ENCODE measurements at regions not wholly inside any gene's neighbourhood (a gene's known extent, or its start where the extent isn't known, plus 50 kb on each side); places are given as distances from the start of the nearest gene placed in this dataset.

GRCh38 chr5:2205185-2205585 lies 322.5 kb upstream of the IRX4 start:
- TF ChIP-seq, protein P1, sequence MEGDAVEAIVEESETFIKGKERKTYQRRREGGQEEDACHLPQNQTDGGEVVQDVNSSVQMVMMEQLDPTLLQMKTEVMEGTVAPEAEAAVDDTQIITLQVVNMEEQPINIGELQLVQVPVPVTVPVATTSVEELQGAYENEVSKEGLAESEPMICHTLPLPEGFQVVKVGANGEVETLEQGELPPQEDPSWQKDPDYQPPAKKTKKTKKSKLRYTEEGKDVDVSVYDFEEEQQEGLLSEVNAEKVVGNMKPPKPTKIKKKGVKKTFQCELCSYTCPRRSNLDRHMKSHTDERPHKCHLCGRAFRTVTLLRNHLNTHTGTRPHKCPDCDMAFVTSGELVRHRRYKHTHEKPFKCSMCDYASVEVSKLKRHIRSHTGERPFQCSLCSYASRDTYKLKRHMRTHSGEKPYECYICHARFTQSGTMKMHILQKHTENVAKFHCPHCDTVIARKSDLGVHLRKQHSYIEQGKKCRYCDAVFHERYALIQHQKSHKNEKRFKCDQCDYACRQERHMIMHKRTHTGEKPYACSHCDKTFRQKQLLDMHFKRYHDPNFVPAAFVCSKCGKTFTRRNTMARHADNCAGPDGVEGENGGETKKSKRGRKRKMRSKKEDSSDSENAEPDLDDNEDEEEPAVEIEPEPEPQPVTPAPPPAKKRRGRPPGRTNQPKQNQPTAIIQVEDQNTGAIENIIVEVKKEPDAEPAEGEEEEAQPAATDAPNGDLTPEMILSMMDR (IDR thresholded peaks at IDR 0.05): no peak
- TF ChIP-seq ZFX (IDR thresholded peaks at IDR 0.05; ENCODE audit: borderline replicate concordance): no peak
- no peak overlapping the region for H3K27ac ChIP-seq

DNA sequence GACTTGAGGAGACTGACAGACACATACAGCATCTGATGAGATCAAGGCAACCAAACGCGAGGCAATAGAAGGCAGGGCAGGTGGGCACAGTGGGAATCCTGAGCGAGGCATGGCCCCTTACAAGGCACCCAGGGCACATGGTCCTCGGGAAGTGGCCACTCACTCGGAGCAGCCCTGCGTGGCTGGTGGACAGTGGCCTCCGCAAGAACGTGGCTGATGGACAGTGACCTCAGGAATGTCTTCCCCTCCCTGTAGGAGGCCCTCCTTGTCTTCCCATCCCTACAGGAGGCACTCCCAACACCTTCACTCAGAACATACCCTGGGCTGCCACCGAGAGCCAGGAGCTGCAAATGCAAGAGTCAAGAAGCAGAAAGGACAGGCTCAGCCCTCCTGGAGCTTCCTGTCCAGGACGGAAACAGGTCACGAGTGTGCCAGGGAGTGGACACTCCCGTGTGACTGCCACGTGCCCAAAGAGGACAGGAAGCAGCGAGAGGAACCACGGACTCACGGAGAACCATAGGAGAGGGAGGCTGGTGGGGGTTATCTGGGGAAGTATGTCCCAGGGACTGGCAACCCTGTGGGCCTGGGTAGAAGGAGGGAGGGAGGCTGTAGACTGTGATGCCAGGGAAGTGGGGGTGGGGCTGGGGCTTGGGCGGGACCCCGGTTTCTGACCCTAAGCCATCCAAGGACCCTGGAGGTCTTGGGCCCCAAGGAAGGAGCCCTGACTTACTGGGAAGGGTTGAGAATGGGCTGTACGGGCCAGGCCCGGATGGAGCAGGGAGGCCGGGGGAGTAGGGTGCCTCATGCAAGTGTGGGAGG lies 321.9 kb upstream of the IRX4 start:
- TF ChIP-seq, protein P1 (IDR thresholded peaks at IDR 0.05): no peak
- no peak overlapping the region for H3K27ac ChIP-seq

DNA sequence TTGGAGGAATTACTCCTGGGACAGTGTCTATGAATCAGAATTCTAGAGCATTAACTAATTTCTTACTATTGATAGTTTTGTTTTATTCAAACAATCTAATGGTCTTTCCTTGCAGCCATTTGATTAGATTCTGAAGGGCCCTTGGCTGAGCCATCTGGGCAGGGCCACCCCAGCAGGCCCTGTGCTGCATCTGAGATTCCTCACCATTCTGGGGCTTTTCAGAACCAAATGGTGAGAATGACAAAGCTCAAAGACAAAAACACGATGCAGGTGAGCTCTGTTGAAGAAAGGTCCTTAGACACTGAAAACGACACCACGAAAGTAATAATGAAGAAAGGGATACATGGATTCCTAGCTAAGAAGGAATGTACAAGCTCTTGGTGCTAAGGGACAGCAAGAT lies 321.0 kb upstream of the IRX4 start:
- TF ChIP-seq, protein P1 (IDR thresholded peaks at IDR 0.05): no peak
- no peak for TF ChIP-seq ZFX (IDR thresholded peaks at IDR 0.05; ENCODE audit: borderline replicate concordance)
- no peak overlapping the region for H3K27ac ChIP-seq

- TF ChIP-seq, protein P1 (IDR thresholded peaks at IDR 0.05): no peak
- no peak for TF ChIP-seq ZFX (IDR thresholded peaks at IDR 0.05; ENCODE audit: borderline replicate concordance)
- no peak overlapping the region for H3K27ac ChIP-seq
Measured at GRCh38 chr5:2201832-2202231, 319.1 kb upstream of the IRX4 start.

DNA sequence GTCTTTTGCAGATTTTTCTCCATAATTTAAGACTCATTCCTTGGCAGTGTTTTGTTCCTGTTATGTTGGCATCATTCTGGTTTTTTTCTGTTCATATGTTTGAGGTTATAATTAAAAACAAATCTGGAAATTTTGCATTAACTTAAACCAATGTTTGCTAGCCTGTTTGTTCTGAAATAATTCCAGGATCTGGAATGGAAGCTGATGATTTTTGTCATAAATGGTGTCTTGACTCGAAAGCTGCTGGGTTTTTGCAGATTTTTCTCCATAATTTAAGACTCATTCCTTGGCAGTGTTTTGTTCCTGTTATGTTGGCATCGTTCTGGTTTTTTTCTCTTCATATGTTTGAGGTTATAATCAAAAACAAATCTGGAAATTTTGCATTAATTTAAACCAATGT lies 318.7 kb upstream of the IRX4 start:
- H3K27ac ChIP-seq: no peak overlapping the region
- no peak for TF ChIP-seq ZFX (IDR thresholded peaks at IDR 0.05; ENCODE audit: borderline replicate concordance)
- TF ChIP-seq, protein P1 (IDR thresholded peaks at IDR 0.05): no peak

DNA sequence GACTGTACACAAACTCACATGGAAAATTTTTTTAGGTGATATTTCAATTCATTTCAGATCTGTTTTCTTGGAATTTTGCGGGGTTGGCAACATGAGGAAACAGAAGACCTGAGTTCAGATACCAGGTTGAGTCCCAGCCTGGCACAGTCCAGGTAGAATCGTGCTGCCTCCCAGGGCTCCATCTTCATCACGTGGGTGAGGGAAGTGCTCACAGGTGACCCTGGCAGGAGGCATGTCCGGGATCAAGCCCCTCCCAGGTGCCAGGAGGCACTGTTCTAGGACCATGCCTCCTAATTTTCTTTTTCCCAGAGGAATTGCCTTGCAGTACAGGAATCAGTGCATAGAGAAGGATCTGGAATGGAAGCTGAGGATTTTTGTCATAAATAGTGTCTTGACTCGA lies 318.3 kb upstream of the IRX4 start:
- TF ChIP-seq, protein P1 (IDR thresholded peaks at IDR 0.05): no peak
- no peak overlapping the region for H3K27ac ChIP-seq

GRCh38 chr5:2200261-2200950 lies 317.7 kb upstream of the IRX4 start:
- TF ChIP-seq ZFX (IDR thresholded peaks at IDR 0.05; ENCODE audit: borderline replicate concordance): no peak
- TF ChIP-seq, protein P1 (IDR thresholded peaks at IDR 0.05): no peak

More at GRCh38 chr5:2200261-2200950, 317.7 kb upstream of the IRX4 start:
- H3K27ac ChIP-seq: no peak overlapping the region
